GM21528 (cell line): ENCODE measurements at regions not wholly inside any gene's neighbourhood (a gene's known extent, or its start where the extent isn't known, plus 50 kb on each side); places are given as distances from the start of the nearest gene placed in this dataset.

Experiments
- ATAC-seq: cut with Tn5 transposase; IDR thresholded peaks from one replicate; pipeline ENCODE4 v1.9.1; 2021; ENCODE audit warnings: mild to moderate bottlenecking, moderate library complexity; ENCODE audit not compliant: unreplicated experiment, low FRiP score

DNA sequence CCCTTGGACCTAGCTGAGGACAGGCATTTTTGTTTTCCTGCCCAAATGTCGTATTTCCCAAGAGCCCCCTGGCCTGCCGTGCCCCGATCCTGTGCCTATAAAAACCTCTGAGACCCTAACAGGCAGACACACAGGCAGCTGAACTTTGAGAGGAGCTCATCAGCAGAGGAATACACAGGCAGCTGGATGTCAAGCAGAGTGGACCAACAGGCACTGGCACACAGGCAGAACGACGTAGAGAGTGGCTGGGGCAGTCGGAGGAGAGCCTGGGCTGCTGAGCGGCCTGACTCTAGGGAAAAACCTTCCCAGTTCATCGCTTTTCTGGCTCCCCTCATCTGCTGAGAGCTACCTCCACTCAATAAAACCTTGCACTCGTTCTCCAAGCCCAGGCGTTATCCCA lies 896.1 kb downstream of the PCDH18 start:
- ATAC-seq: no peak

DNA sequence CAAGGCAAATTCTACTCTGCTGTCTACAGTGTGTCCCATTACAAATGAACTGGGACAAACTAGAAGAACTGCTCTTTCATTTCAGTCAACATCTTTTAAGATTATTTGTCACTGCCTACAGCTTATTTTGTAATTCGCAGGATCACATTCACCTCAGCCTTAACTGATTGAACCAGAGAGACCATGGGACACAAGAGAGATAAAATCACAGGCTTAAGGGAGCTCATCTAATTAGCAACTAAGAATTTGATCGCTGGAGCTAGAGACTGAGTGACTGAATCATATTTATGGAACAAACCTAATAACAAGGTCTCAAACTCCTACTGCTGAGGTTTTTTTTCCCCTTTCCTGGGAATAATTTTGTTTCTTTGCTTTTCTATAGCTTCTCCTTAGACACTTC lies 898.2 kb downstream of the PCDH18 start:
- ATAC-seq: no peak

DNA sequence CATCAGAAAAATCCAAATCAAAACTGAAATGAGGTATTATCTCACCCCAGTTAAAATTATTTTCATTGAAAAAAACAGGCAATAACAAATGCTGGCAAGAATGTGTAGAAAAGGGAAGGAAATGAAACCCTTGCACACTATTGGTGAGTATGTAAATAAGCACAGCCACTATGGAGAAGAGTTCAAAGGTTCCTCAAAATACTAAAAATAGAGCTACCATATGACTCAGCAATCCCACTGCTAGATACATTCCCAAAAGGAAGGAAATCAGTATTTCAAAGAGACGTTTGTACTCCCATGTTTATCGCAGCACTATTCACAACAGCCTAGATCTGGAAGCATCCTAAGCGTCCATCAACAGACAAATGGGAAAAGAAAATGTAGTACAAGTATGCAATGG lies 932.4 kb downstream of the PCDH18 start:
- ATAC-seq: no peak

DNA sequence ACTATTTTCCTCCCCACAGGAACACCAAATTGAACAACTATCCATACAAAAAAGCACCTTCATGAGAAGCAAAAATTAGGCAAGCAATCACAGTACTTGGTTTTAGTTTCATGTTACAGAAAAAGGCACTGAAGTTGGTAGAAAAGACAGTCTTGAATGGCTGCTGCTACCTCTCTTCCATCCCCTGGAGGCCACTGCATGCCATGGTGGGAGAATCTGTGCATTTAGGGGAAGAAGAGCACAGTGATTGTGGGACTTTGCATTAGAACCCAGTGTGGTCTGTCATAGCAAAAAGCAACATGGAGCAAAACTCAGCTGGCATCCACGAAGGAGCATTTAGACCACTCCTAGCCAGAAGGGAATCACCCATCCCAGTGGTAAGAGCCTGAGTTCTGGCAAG lies 941.9 kb downstream of the PCDH18 start:
- no peak for ATAC-seq

DNA sequence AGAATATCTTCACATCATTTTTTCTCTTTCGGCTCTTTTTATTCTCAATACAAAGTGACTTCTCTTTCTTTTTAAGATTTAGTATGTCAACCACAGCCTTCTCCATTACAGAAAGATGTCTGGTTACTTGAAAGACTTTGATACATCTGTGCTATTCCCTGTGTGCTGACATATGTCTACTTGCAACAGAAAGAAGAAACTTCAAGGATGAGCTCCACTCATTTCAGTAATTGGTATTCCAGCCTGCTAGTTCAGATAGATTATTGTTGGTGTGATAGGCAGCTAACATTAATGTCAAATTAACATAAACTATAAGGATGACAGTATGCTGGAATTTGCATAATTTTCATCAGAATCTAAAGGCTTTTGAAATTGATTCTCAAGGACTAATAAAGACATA lies 948.7 kb downstream of the PCDH18 start:
- ATAC-seq: no peak

DNA sequence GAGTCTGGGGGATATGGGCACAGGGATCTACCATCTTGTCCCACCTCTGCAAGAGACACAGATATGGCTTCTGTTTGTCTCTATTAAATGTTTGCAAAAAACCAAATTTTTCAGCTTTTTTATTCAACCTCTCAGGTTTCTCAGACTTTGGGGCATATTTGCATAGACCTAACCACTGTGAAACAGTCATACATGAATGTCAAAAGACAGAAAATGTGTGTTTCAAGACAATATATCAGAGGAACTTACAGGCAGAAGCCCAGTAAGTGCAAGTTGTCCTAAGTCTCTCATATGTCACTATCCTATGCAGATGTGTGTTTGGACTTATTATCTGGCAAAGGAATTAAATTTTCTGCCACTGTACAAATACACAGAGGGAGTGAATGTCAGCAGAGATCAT lies 951.2 kb downstream of the PCDH18 start:
- ATAC-seq: no peak

DNA sequence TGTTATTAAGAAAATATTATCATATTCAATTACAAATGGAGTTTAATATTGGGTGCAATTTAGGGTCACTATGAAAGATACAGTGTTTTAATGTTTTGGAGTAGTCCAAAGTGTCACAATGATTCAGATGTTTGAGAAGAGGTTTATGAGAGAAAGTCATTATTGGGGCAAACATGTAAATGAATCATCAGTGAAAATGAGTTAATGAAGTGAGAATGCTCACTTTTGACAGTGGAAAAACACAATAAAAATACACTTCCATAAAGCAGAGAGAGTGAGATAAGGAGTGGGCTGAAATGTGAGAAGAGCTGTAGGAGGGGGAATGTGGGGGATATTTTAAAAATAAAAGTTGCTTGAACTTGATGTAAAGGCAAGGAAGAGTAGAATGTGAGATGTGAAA lies 957.1 kb downstream of the PCDH18 start:
- ATAC-seq: no peak

DNA sequence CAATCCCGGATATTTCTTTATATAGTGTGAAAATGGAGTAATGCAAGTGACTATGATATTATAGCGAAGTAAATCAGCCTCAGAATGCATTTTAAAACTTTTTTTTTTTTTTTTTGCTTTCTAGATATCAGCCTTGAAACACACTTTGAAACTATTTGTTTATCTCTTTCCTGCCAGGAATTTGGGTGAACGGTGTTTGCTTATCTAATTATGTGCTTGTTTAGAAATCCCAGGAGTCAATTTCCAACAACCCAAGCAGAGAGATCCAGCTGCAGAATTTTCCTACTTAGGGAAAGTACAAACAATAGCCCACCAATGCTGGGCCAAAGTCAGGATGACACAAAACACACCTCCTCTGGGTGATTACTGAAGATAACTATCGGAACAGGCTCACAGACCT lies 958.8 kb downstream of the PCDH18 start:
- ATAC-seq: no peak

DNA sequence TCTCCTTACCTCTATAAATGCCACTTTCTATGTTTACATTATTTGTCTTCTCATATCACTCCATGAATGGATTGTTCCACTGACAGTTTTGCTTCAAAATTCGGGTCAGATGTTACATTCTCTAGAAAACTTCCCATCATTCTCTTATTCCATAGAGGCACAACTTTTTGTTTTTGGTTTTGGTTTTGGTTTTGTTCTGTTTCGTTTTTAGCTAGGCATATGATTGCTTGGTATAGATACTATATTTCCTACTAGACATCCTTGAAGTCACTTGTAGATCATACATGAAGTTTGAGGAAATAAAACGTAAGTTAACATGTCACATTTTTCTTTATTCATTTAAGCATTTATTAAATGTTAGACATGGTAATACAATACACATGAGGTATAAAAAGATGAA lies 961.0 kb downstream of the PCDH18 start:
- ATAC-seq: no peak

DNA sequence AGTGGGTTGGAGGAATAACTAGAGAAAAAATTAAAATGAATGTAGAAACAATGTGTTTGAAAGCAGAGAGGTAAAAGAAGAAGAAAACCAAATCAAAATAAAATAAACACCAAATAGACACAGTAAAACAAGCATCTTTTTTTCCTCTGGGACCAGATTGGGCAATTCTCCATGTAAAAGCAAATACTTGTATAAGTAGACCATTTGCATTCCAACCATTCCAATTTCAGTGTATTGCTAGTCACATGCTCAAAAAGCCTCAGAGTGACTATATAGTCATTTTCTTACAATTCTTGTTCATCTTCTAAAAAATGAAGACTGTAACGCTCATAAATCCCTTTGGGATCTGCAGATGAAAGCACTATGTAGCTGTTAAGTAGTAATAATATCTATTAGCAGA lies 969.5 kb downstream of the PCDH18 start:
- ATAC-seq: no peak

DNA sequence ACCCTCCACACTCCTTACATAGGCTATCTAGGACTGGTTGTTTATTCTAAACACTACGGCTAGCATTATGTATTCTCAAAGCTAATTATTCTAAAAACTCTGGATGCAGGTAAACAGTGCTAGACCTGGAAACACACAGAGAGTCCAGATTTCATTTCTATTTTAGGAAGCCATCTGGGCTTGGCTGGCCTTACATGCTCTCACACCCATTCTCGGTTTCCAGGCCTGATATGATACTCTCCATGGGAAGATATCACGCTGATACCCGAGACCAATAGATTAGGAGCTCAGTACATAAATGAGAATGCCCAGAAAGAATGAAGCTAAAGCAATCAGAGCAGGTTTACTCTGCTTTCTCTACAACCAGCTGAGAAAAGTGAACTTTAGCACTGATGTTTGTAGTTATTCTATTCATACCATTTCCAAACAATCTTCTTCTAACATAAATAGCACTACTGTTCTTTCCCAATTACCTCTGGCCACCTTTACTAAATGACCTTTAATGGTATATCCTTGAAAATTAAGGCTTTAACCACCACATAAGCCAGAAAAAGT lies 973.3 kb downstream of the PCDH18 start:
- no peak for ATAC-seq

DNA sequence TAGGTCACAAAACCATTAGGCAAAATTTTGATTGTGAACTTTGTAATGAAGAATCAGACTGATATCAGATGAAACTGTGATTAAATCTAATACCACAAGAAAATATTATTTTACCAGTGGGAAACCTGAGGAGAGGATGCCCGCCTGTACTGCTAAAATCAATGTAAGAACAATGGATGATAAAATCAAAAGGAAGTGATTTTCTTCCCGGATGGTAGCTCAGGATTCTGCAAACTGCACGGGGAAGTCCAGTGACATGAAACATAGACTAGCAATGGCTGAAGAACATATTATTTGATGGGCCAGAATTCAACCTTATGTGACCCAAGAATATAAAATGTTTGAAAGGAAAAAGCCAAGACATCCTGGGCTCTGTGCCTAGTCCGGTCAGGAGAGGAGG lies 974.9 kb downstream of the PCDH18 start:
- no peak for ATAC-seq

DNA sequence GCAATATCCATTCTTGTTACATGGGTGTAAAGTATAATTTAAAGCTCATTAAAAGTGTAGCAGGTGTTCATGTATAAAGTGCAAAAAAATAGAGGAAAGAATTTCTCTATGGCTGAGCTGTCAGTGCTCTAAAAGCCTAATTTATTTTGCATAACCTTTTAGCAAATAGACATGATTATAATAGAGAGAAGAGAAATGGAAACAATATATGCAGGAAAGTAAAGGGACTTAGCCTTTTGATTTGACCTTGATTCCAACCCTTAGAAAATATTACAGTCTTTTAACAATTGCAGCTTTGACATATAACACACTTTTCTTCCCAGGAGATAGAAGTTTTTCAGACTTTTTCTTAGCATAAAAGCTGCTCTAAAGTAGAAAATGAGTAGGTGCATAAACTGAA lies 978.3 kb downstream of the PCDH18 start:
- no peak for ATAC-seq

DNA sequence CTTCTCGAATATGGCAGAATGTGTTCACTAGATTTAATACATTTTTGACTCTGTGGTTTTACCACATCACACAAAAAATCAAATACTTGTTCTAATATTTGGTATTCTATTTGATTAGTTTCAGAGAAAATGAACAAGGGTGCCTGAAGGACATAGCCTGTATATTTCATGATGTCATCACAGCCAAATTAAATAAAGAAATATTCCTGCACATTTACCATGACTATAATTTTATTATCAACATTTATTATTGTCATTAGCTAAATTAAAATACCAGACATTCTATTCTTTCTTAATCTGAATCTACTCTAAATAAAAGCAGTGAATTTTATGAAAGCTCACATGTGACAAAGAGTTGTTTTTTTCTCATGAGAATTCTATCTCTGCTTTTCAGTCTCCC lies 980.5 kb downstream of the PCDH18 start:
- no peak for ATAC-seq

DNA sequence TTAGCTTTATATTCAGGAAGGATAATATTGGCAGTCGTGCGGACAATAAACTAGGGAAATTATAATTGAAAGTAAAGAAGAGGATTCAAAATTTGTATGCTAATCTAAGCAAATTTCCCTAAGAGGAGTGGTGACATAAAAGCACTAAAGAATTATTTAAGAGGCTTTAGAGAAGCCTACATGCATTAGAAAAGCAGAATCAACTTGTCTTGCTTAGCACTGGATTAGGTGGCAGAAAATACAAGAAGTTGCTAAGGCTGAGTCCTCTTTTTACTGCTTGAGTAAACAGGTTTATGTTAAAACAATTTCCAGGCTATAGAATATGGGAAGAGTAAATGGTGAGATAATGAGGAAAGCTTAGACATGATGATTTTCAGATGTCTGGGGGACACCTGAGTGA lies 991.5 kb downstream of the PCDH18 start:
- no peak for ATAC-seq

DNA sequence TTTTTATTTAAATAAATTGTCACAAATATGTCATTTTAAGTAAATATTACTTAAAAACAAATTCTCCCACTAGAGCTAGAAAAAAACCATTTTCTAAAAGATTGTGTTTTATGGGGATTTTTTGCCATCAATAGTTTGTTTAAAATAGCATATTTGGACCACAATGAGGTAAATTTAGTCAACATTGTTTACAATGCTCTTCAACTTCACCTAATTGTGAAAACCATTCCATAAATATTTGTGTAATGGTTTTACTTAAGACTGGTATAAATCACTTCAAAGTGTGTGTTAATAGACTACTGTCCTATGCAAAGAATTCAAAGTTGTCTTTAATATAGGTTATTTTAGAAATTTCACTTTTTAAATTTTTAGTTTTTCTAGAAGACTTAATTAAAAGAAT lies 1004.2 kb downstream of the PCDH18 start:
- ATAC-seq: no peak

DNA sequence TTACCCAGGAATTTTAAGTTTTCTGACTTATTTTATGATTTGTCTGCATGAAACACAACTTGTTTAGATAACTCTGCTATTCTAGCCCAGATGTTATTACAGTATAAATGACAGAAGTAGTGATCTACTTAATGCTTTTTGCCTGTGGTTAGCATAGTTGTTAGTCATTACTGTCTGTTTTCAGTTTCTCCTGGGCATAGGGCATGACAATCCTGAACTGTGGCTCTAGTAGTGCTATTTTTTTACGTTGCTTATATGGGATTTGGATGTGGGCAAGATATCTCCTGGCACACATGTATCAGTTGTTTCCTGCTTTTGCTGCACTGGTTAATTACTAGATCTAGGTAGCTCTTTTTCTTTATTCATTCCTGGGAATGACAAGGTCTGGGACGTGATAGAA lies 1005.8 kb downstream of the PCDH18 start:
- ATAC-seq: no peak

DNA sequence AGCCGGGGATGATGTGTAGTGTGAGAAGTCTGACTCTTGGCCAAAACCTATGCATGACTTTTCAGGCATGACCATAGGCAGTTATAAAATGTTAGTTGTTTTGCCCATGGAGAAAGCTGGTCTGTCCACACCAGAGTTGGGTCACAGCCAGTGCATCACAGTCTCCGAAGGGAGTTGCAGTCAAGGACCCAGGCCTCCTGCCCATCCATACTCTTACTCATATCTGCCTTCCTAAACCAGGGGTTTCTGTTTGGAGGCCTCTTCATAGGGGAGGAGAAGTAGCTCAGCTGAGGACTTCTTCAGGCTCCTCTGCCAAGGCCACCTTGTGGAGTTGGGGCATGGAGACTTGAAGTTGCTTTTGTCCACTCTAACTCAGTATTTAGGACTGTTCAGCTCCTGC lies 1008.3 kb downstream of the PCDH18 start:
- no peak for ATAC-seq

DNA sequence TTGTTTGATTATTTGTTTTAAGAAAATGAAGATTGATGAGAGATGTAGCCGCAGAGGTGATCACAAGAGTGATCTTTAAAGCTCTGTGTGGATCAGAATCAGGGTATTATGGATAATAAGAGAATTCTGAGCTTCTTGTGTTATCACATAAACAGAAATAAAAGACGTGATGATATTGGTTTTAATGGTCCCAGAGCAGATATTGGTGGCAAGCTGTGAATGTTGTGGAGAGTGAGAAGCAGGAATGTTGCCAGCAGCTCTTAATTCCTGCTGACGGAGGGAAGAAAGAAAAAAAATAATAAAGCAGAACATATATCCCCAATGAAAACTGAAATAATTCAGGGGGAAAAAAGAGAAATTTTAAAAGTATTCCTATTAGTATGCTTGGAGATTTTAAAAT lies 1015.9 kb downstream of the PCDH18 start:
- no peak for ATAC-seq

DNA sequence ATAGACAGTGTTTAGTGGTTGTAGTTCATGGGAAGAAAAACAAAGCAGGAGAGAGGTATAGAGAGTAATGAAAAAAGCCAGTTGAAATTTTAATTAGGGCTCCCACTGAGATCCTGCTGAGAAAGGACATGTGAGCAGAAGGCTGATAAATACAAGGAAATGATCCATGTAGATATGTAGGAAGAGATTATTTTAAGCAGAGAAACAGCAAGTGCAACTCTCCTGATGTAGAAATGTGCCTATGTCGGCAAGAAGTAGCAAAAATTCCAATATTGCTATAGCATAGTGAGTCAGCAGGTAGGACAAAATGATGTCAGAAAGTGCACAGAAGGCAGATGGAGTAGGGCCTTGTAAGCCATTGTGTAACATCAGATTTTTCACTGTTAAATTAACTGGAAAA lies 1027.3 kb downstream of the PCDH18 start:
- ATAC-seq: no peak

DNA sequence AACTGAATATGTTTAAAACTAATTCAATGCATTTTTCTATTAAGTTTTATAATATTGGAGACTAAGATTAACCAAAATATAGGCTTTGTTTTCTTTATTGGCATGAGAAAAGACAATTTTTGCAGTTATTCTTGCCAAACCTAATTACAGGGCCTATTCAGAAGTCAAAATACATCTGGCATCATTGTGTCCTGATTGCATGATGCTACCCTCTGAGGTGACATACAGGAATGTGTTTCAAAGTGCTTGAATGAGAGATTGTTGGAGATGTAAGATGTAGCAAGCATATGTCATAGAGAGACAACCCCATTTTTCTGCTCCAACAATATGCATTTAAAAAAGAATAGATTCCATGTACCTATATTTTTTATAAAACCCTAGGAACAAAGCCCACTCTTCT lies 1036.4 kb downstream of the PCDH18 start:
- ATAC-seq: no peak

DNA sequence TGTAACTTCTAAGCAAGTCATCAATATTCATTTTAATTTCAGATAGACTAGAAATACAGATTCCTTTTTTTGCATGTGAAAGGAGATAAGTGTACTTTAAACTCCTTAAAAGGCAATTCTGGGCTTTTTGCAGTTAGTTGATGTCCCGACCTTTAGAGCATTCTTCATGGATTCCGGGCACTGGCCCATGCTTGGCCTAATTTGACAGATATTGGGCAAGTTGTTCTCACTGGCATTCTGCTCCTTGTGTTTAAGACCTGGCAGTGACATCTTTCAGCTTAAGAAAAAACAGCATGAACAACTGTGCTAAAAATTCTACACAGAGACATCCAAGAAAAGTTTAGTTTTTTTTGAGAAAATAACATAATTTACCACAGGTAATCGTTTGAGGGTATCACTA lies 1037.2 kb downstream of the PCDH18 start:
- ATAC-seq: no peak

DNA sequence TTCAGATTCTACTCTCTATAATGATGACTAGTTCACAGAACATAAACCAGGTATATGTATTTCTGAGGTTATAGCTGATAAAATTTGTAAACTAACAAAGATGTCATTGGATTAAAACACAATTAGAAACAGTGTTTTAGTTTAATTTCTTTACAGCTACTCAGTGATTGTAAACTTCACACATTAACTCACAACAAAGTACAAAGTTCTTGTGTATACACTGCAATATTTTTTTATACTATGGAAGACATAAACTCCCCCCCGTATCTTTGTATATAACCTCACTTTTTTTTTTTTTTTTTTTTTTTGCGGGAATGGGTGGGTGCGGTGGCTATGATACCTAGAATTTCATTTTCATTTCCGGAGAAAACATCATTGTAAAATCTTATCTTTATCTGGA lies 1043.2 kb downstream of the PCDH18 start:
- no peak for ATAC-seq
